ENCODE measurements at regions not wholly inside any gene's neighbourhood (a gene's known extent, or its start where the extent isn't known, plus 50 kb on each side); places are given as distances from the start of the nearest gene placed in this dataset.

GRCh38 chr18:75121266-75121665 lies 87.7 kb downstream of the PTGR3 start:
- H3K4me3 ChIP-seq (ENCODE audit: low read depth, low read length) = no peak overlapping the region
- DNase-seq (ENCODE audit: low read depth) = no peak
- no peak for TF ChIP-seq CTCF (IDR thresholded peaks at IDR 0.05; ENCODE audit: control insufficient read depth, extremely low read depth, insufficient read depth)

DNA sequence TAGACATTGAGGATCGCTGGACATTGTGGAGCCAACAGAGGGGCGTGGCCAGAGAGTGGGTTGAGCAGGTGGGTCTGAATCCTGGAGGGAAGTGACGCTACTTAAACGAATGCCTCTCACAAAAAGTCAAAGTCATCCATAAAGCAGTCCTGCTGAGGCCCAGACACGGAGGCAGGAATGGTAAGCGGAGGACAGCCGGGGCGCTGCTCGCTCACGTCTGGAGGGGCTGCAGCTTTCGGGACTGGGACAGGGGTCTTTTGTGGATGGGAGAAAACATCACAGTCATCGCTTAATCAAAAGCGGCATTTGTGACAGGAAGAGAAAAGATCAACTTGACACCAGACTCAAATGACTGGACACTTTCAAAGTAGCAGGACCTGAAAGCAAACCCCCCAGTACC lies 88.4 kb downstream of the PTGR3 start:
- TF ChIP-seq CTCF (IDR thresholded peaks at IDR 0.05; ENCODE audit: control insufficient read depth, extremely low read depth, insufficient read depth) = no peak
- H3K4me3 ChIP-seq (ENCODE audit: low read depth, low read length) = no peak overlapping the region
- no peak for DNase-seq (ENCODE audit: low read depth)

DNA sequence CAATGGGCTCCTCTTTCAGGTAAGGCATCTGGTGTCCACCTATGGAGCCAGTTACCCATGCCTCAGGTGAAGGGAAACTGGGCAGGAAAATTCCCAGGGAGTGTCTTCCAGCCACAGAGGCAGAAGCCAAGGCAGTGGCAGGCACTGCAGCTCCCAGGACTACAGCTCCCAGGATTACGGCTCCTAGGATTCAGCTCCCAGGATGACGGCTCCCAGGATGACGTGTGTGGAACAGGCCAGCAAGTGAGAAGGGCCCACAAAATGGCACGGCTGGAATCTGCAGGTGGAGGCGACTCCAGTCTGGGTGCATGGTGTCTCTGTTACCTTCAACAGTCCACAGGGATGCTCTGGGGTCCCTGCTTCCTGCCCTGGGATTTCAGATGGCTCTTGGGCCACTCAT lies 92.1 kb downstream of the PTGR3 start:
- TF ChIP-seq CTCF (IDR thresholded peaks at IDR 0.05; ENCODE audit: control insufficient read depth, extremely low read depth, insufficient read depth) = no peak
- no peak overlapping the region for H3K4me3 ChIP-seq (ENCODE audit: low read depth, low read length)
- DNase-seq (ENCODE audit: low read depth) = no peak

DNA sequence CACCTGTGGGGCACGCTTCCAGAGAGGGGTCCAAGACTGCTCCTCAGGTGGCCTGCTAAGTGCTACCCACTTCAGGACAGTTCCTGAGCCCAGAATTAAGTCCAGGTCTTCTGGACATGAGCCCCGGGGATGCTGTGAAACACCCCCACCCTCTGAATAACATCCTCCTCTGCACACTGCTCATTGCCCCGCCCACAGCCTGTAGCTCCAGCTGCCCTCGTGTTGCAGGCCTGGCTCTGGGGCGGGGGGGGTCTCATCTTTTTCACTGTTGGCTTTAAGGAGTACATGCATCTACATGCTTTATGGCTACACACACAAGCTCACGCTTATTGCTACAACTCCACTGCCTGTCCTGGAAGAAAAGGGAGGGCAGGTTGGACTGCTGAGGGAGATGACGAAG lies 92.8 kb downstream of the PTGR3 start:
- no peak for TF ChIP-seq CTCF (IDR thresholded peaks at IDR 0.05; ENCODE audit: control insufficient read depth, extremely low read depth, insufficient read depth)
- DNase-seq (ENCODE audit: low read depth) = no peak
- no peak overlapping the region for H3K4me3 ChIP-seq (ENCODE audit: low read depth, low read length)

DNA sequence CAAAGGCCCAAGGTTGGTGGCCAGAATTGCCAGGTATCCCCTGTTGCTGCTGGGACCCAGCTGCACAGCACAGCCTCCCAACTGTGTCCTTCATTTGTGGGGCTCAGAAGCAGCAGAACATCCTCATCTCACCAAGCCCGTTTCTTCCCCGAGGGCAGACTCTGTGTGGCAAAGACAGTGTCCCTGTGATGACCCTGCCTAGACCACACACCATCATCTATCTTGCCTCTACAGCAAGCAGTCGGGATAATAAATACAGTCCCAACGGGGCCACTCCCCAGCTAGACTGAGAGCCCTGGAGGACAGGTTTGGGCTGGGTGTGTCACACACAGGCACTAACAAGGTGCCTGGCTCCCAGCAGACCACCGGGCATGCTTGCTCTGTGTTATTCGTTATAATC lies 93.4 kb downstream of the PTGR3 start:
- no peak for TF ChIP-seq CTCF (IDR thresholded peaks at IDR 0.05; ENCODE audit: control insufficient read depth, extremely low read depth, insufficient read depth)
- H3K4me3 ChIP-seq (ENCODE audit: low read depth, low read length) = no peak overlapping the region
- DNase-seq (ENCODE audit: low read depth) = no peak
